ENCODE measurements at regions not wholly inside any gene's neighbourhood (a gene's known extent, or its start where the extent isn't known, plus 50 kb on each side); places are given as distances from the start of the nearest gene placed in this dataset.

DNA sequence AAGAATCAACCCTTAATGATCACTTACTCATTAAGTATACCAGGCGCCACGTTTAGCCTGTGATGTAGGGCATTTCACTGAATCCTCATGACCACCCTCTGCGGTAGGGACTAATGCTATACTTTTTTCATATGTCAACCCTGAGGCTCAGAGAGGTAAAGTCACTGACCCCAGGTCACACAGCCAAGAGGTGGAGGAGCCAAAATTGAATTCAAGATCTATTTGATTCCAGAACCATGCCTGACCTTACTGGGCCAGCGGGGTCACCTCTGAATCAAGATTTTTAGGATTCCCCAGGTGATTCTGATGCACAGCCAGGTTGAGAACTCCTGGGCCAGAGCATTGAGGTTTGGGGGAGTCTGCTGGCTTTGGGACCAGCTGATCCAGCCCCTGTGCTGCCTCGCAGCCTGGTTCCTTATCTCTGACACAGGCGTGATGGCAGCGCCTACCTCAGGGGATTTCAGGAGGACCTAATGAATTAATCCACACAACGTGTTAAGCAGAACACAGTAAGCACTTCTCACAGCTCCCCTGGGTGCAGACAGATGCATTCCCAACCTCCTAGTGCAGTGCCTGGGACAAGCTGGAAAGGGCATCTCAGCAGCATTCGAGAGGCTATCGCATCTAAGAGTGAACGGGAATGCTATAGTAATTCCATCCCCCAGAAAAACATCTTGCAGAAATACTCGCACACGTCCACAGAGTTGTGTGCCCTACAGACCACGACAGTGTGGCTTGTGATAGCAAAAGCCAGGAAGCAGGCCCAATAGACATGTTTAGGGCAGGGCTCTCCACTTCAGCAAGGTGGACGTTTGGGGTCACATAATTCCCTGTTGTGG, 101.4 kb upstream of the PTPN1 start:
- no peak for TF ChIP-seq CTCF (IDR thresholded peaks at IDR 0.05; ENCODE audit: borderline replicate concordance, extremely low read depth, low read length, poor library complexity, severe bottlenecking)
- no peak for TF ChIP-seq EZH2 (IDR thresholded peaks at IDR 0.05; ENCODE audit: borderline replicate concordance, low read depth, low read length, severe bottlenecking)

Measured in DND-41 (cell line).